DND-41 (cell line): ENCODE measurements at regions not wholly inside any gene's neighbourhood (a gene's known extent, or its start where the extent isn't known, plus 50 kb on each side); places are given as distances from the start of the nearest gene placed in this dataset.

ENCODE experiments used
- ATAC-seq: fragments of 200-7000 bp; cut with Tn5 transposase; 3 replicates; pipeline ENCODE4 v1.9.1; 2021; ENCODE audit warnings: low read depth; ENCODE audit not compliant: insufficient read depth
- DNase-seq: peaks from one replicate; pipeline ENCODE4 v3.0.0-alpha.2; 2020
- H2AFZ ChIP-seq: 2 replicates; pipeline ENCODE4 v1.6.0; 2012; ENCODE audit warnings: low read depth, low read length
- H3K27ac ChIP-seq: 2 replicates; pipeline ENCODE4 v1.5.1; 2012; ENCODE audit warnings: low read length, inconsistent platforms
- H3K27me3 ChIP-seq: fragments of 200-600 bp; sonication (generic); 2 replicates; pipeline ENCODE4 v1.6.0; 2012; ENCODE audit warnings: low read length, mild to moderate bottlenecking, inconsistent platforms; ENCODE audit not compliant: insufficient read depth, poor library complexity
- H3K36me3 ChIP-seq: 2 replicates; pipeline ENCODE4 v1.5.1; 2012; ENCODE audit warnings: low read length, inconsistent platforms; ENCODE audit not compliant: insufficient read depth
- H3K4me1 ChIP-seq: 2 replicates; pipeline ENCODE4 v1.5.1; 2012; ENCODE audit warnings: mild to moderate bottlenecking, low read length; ENCODE audit not compliant: insufficient read depth
- H3K4me2 ChIP-seq: 2 replicates; pipeline ENCODE4 v1.6.0; 2012; ENCODE audit warnings: mild to moderate bottlenecking, moderate library complexity, low read length, inconsistent platforms; ENCODE audit not compliant: insufficient read depth
- H3K4me3 ChIP-seq, 2 experiments: fragments of 200-600 bp in 1 of 2; shearing (Covaris generic) in 1 of 2; 2 replicates each; pipeline ENCODE4 v1.5.1; 2012 to 2016; ENCODE audit warnings: inconsistent platforms in 2 of 2, low read length in 2 of 2, mild to moderate bottlenecking in 2 of 2, low read depth in 1 of 2, moderate library complexity in 1 of 2
- H3K79me2 ChIP-seq: 2 replicates; pipeline ENCODE4 v1.6.0; 2012; ENCODE audit warnings: low read length, inconsistent platforms; ENCODE audit not compliant: insufficient read depth
- H3K9ac ChIP-seq: 2 replicates; pipeline ENCODE4 v1.6.0; 2012; ENCODE audit warnings: low read depth, mild to moderate bottlenecking, inconsistent platforms, low read length, moderate library complexity
- H3K9me3 ChIP-seq: 2 replicates; pipeline ENCODE4 v1.5.1; 2012; ENCODE audit warnings: low read length, moderate library complexity, mild to moderate bottlenecking, inconsistent platforms; ENCODE audit not compliant: insufficient read depth, severe bottlenecking
- H4K20me1 ChIP-seq: 2 replicates; pipeline ENCODE4 v1.6.0; 2012; ENCODE audit warnings: low read length; ENCODE audit not compliant: insufficient read depth
- CTCF ChIP-seq: IDR thresholded peaks from 2 replicates; pipeline ENCODE4 v1.5.1; 2012; ENCODE audit warnings: borderline replicate concordance, low read length, moderate library complexity, mild to moderate bottlenecking; ENCODE audit not compliant: poor library complexity, severe bottlenecking; ENCODE audit errors: extremely low read depth
- EZH2 ChIP-seq: IDR thresholded peaks from 3 replicates; pipeline ENCODE4 v1.6.1; 2012; ENCODE audit warnings: borderline replicate concordance, low read depth, mild to moderate bottlenecking, moderate library complexity, low read length, inconsistent platforms; ENCODE audit not compliant: severe bottlenecking

GRCh38 chr1:221562542-221563475 lies 179.1 kb downstream of the DUSP10 start:
- H4K20me1 ChIP-seq = no peaks in the 10 kb centered on the region
- no peaks in the 10 kb centered on the region for H3K27me3 ChIP-seq
- H3K4me3 ChIP-seq = no peak overlapping the region
- no peak overlapping the region for H2AFZ ChIP-seq
- H3K9me3 ChIP-seq = no peaks in the 10 kb centered on the region
- H3K4me2 ChIP-seq = no peak overlapping the region
- H3K79me2 ChIP-seq = no peaks in the 10 kb centered on the region
- H3K4me1 ChIP-seq = no peaks in the 10 kb centered on the region
- no peak overlapping the region for H3K27ac ChIP-seq
- no peaks in the 10 kb centered on the region for H3K36me3 ChIP-seq
- TF ChIP-seq EZH2 (no peak), CTCF (no peak)
- ATAC-seq (no peak), DNase-seq (no peak)
- H3K9ac ChIP-seq = no peak overlapping the region

GRCh38 chr1:221563476-221563921 lies 178.4 kb downstream of the DUSP10 start:
- Histone ChIP-seq H3K27ac (no peak overlapping the region), H3K79me2 (no peaks in the 10 kb centered on the region), H2AFZ (no peak overlapping the region), H4K20me1 (no peaks in the 10 kb centered on the region), H3K36me3 (no peaks in the 10 kb centered on the region), H3K9me3 (no peaks in the 10 kb centered on the region), H3K27me3 (no peaks in the 10 kb centered on the region), H3K4me1 (no peaks in the 10 kb centered on the region), H3K4me2 (no peak overlapping the region), H3K9ac (no peak overlapping the region), H3K4me3 (no peak overlapping the region)
- TF ChIP-seq CTCF = no peak
- no peak for ATAC-seq
- no peak for DNase-seq

GRCh38 chr1:221564891-221565290 lies 177.0 kb downstream of the DUSP10 start:
- Histone ChIP-seq H3K9ac (no peak overlapping the region), H3K9me3 (no peaks in the 10 kb centered on the region), H3K36me3 (no peaks in the 10 kb centered on the region), H3K79me2 (no peaks in the 10 kb centered on the region), H4K20me1 (no peaks in the 10 kb centered on the region), H3K4me1 (no peaks in the 10 kb centered on the region), H3K27ac (no peak overlapping the region), H2AFZ (no peak overlapping the region), H3K27me3 (no peaks in the 10 kb centered on the region), H3K4me3 (no peak overlapping the region), H3K4me2 (no peak overlapping the region)
- DNase-seq = no peak
- ATAC-seq = no peak
- TF ChIP-seq CTCF = no peak
- no peak for TF ChIP-seq EZH2
